ENCODE measurements at regions not wholly inside any gene's neighbourhood (a gene's known extent, or its start where the extent isn't known, plus 50 kb on each side); places are given as distances from the start of the nearest gene placed in this dataset.

DNA sequence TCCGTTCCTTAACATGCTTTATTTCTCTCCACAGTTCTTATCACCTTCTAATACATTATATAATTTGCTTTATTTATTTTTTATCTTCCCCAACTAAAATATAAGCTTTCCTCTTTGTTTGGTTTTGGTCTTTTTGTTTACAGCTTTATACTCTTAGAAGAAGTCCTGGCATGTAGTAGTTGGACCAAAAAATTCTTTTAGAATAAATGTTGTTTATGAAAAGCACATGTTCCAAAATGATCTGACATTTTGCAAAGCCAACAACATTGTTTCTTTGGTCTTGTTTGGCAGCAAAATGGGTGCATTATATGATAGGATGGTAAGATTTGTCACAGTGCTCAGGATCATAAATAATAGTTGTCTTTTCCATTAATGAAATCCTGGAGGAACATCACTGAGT lies 312.5 kb downstream of the LRIG3 start:
- TF ChIP-seq YY1 (IDR thresholded peaks at IDR 0.05; ENCODE audit: low read depth) (no peak), TEAD4 (IDR thresholded peaks at IDR 0.05) (no peak), FOXM1 (IDR thresholded peaks at IDR 0.05; ENCODE audit: borderline replicate concordance, low read depth) (no peak), CREB1 (IDR thresholded peaks at IDR 0.05; ENCODE audit: low read depth) (no peak), TCF12 (IDR thresholded peaks at IDR 0.05; ENCODE audit: low read depth) (no peak)
- TF ChIP-seq, protein P1, sequence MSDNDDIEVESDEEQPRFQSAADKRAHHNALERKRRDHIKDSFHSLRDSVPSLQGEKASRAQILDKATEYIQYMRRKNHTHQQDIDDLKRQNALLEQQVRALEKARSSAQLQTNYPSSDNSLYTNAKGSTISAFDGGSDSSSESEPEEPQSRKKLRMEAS (IDR thresholded peaks at IDR 0.05), result no peak
- TF ChIP-seq, protein P2, sequence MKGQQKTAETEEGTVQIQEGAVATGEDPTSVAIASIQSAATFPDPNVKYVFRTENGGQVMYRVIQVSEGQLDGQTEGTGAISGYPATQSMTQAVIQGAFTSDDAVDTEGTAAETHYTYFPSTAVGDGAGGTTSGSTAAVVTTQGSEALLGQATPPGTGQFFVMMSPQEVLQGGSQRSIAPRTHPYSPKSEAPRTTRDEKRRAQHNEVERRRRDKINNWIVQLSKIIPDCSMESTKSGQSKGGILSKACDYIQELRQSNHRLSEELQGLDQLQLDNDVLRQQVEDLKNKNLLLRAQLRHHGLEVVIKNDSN (IDR thresholded peaks at IDR 0.05), result no peak

DNA sequence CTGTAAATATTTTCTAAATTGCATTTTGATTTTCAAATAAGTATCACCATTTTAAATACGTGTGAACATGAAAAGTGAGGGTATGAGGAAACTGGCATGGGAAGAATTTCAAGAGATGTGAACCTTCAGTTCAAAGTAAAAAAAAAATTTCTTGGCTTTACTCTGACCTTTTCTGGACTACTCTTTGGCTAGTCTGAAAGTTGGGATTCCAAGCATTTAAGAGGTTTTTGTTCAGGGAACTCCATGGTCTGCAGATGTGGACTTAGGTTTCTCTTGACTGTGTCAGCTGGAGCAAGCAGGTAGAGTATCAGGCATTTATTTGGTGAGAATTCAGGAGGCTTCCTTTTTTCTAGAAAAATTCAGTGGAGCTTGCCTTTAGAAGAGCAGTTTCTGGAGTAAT lies 311.6 kb downstream of the LRIG3 start:
- TF ChIP-seq, protein P2 (IDR thresholded peaks at IDR 0.05), result no peak
- TF ChIP-seq EGR1 (IDR thresholded peaks at IDR 0.05) (no peak), TCF12 (IDR thresholded peaks at IDR 0.05; ENCODE audit: low read depth) (no peak)

DNA sequence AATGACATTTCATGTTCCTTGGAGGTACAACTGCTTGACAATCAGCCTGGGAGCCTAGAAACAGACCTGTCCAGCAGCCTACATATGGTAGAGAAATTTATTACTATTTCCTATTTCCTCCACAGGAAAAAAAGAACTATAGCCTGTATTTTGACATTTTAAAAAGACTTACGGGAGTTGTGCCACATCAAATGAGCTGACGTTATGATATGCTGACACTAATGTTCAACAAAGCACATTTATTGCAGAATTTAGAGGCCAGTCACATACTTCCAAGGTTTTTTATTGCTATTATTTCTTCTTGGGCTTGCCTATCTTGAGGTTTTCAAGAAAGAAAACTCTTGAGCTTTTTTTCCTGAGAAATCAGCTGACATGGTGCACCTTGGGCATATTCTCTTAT lies 305.3 kb downstream of the LRIG3 start:
- TF ChIP-seq, protein P3, sequence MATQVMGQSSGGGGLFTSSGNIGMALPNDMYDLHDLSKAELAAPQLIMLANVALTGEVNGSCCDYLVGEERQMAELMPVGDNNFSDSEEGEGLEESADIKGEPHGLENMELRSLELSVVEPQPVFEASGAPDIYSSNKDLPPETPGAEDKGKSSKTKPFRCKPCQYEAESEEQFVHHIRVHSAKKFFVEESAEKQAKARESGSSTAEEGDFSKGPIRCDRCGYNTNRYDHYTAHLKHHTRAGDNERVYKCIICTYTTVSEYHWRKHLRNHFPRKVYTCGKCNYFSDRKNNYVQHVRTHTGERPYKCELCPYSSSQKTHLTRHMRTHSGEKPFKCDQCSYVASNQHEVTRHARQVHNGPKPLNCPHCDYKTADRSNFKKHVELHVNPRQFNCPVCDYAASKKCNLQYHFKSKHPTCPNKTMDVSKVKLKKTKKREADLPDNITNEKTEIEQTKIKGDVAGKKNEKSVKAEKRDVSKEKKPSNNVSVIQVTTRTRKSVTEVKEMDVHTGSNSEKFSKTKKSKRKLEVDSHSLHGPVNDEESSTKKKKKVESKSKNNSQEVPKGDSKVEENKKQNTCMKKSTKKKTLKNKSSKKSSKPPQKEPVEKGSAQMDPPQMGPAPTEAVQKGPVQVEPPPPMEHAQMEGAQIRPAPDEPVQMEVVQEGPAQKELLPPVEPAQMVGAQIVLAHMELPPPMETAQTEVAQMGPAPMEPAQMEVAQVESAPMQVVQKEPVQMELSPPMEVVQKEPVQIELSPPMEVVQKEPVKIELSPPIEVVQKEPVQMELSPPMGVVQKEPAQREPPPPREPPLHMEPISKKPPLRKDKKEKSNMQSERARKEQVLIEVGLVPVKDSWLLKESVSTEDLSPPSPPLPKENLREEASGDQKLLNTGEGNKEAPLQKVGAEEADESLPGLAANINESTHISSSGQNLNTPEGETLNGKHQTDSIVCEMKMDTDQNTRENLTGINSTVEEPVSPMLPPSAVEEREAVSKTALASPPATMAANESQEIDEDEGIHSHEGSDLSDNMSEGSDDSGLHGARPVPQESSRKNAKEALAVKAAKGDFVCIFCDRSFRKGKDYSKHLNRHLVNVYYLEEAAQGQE (IDR thresholded peaks at IDR 0.05; ENCODE audit: low read depth), result no peak
- TF ChIP-seq EP300 (IDR thresholded peaks at IDR 0.05; ENCODE audit: borderline replicate concordance) (no peak), RAD21 (IDR thresholded peaks at IDR 0.05; ENCODE audit: low read depth) (no peak), NFIC (IDR thresholded peaks at IDR 0.05) (no peak), TCF12 (IDR thresholded peaks at IDR 0.05; ENCODE audit: low read depth) (no peak), TEAD4 (IDR thresholded peaks at IDR 0.05) (no peak), ZBTB7A (IDR thresholded peaks at IDR 0.05; ENCODE audit: low read depth) (no peak), CREB1 (IDR thresholded peaks at IDR 0.05; ENCODE audit: low read depth) (no peak), TAF1 (IDR thresholded peaks at IDR 0.05; ENCODE audit: low read depth) (no peak)
- TF ChIP-seq, protein P1 (IDR thresholded peaks at IDR 0.05), result no peak

DNA sequence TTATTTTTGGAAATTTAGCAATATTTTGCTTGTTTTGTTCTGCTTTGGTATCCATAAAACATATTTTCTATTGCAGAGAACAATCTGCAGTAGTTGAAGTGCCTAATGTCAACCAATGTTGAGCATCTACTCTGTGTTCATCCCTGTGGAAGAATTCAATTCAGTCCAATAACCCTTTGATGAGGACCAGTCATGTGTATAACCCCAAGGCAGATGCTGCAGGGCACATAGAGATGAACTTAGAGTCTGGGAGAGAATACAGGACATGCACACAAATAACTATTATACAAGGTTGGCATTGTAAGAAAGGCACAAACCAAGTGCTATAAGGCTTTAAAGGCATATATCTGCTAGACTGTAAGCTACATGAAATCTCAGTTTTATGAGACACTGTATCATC lies 304.7 kb downstream of the LRIG3 start:
- TF ChIP-seq, protein P1 (IDR thresholded peaks at IDR 0.05), result no peak
- TF ChIP-seq, protein P2 (IDR thresholded peaks at IDR 0.05), result no peak
- TF ChIP-seq CREB1 (IDR thresholded peaks at IDR 0.05; ENCODE audit: low read depth), result no peak
- no peak for TF ChIP-seq TCF12 (IDR thresholded peaks at IDR 0.05; ENCODE audit: low read depth)
- TF ChIP-seq YY1 (IDR thresholded peaks at IDR 0.05; ENCODE audit: low read depth), result no peak

DNA sequence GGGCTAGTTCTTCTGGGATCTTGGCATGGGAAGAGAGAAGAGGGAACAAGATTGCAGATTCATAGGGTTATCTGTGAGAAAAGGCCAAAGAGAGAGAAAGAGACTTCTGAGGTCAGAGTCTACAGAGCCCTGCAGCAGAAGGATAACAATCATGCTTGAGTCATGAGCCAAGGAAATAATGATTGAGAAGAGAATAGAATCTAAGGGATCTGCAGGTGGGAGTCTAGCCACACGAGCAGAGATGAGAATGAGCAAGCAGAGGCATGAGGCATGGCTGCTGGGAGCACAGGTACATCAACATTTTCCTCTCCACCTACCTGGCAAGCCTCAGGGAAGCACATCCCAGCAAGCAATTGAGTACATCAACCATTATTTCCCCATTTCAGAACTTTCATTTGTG lies 303.7 kb downstream of the LRIG3 start:
- TF ChIP-seq YY1 (IDR thresholded peaks at IDR 0.05; ENCODE audit: low read depth), result no peak
- TF ChIP-seq TAF1 (IDR thresholded peaks at IDR 0.05; ENCODE audit: low read depth), result no peak
- TF ChIP-seq RAD21 (IDR thresholded peaks at IDR 0.05; ENCODE audit: low read depth), result no peak
- TF ChIP-seq ZBTB7A (IDR thresholded peaks at IDR 0.05; ENCODE audit: low read depth), result no peak
- no peak for TF ChIP-seq CREB1 (IDR thresholded peaks at IDR 0.05; ENCODE audit: low read depth)
- TF ChIP-seq, protein P2 (IDR thresholded peaks at IDR 0.05), result no peak
- no peak for TF ChIP-seq CEBPB (IDR thresholded peaks at IDR 0.05)
- TF ChIP-seq, protein P3 (IDR thresholded peaks at IDR 0.05; ENCODE audit: low read depth), result no peak
- no peak for TF ChIP-seq TEAD4 (IDR thresholded peaks at IDR 0.05)
- no peak for TF ChIP-seq TCF12 (IDR thresholded peaks at IDR 0.05; ENCODE audit: low read depth)
- no peak for TF ChIP-seq EP300 (IDR thresholded peaks at IDR 0.05; ENCODE audit: borderline replicate concordance)
- no peak for TF ChIP-seq FOXM1 (IDR thresholded peaks at IDR 0.05; ENCODE audit: borderline replicate concordance, low read depth)
- TF ChIP-seq, protein P1 (IDR thresholded peaks at IDR 0.05), result no peak

Measured in Ishikawa (cell line).